Epidermal melanocyte (primary cell): ENCODE measurements at regions not wholly inside any gene's neighbourhood (a gene's known extent, or its start where the extent isn't known, plus 50 kb on each side); places are given as distances from the start of the nearest gene placed in this dataset.
"Not testable (repeated sequence)": the region's sequence is repeated elsewhere in the genome, so short reads cannot be mapped to it uniquely, and the experiment has no call there.

Source experiments
- DNase-seq: peaks from one replicate; pipeline ENCODE4 v3.0.0; 2011; ENCODE audit warnings: low spot score; ENCODE audit not compliant: insufficient read length

DNA sequence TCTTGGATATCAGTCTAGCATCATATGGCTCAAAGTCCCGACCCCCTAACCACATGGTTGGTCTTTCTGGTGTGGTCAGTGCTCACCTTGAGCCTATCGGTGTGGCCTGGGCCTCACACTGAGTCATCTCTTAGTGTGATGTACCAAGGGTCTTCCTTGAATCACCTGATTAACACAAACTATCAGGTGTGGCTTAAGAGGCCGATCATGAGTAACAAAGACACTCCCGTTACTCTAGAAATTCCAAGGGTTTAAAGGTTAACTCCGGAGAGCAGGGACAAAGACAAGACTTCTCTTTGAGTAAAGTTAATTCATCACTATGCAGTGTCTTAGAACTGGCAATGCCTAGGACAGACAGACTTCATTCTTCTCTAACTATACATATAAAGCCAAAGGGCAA is 52.3 kb upstream of the ARMC3 start:
- DNase-seq: no peak

DNA sequence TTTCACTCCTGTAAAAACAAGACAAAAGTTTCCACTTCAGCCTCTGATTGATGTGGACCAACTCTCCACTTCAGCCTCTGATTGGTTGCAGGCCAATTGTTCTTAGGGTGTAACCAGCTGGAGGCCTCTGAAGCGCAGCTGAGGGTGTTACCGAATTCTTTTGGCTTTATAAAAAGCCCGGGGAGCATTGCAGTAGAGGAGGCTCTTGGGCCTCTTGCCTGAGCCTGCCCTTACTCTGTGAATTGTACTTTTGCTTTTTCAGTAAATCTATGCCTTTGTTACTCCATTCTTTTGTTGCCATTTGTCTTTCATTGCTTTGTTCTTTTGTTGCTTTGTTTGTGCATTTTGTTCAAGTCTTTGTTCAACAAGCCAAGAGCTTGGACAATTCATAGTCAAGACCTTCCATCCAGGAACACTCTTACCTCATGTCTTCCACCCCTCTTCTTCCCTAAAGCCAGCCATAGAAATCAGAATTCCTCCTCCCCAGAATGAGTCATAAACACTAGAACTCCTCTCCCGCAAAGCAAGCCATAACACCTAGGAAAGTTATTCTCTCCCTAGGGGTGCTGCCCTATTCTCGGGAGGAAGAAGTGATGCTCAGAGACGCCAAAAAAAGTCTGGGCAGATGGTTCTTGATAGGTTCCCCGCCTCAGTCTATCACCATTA is 53.5 kb upstream of the ARMC3 start:
- DNase-seq: no peak

DNA sequence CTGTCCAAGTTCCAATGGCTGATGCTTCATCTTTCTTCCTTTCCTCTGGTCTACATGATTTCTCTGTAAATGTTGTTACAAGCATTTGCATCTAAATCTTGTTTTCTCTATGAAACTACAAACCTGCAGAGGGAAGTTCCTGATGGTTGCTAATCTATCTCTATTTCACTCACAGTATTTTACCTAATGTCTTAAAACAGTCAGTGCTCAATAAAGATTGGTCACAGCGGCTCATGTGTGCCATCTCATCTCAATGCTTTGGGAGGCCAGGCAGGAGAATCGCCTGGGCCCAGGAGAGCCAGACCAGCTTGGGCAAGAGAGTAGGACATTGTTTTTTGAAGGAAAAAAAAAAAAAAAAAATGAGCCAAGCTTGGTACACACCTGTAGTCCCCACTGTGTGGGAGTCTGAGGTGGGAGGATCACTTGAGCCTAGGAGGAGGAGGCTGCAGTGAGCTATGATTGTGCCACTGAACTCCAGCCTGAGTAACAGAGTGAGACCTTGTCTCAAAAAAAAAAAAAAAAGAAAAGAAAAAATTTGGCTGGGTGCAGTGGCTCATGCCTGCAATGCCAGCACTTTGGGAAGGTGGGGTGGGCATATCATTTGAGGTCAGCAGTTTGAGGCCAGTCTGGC is 71.3 kb upstream of the ARMC3 start:
- no peak for DNase-seq

DNA sequence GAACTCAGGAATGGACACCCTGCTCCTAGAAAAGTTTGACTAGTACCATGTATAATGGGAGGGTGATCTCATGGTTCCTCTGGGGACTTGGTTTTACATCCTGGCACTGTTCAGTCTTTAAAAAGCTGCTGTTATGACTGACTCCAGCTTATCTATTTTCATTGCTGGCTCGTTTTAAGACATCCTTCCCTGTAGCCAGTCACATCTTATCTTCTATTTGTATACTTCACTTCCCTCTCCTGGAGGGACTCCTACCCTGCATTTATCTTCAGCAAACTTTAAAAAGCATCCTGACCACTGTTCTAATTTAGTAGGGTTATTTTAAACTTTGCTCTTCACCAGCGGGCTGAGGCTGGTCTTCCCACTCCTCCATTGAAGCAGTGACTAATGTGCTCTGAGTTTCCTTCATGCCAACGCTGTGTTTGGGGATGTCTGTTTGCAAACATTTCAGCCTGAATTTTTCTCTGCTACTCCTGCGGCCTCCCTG is 72.9 kb upstream of the ARMC3 start:
- no peak for DNase-seq

DNA sequence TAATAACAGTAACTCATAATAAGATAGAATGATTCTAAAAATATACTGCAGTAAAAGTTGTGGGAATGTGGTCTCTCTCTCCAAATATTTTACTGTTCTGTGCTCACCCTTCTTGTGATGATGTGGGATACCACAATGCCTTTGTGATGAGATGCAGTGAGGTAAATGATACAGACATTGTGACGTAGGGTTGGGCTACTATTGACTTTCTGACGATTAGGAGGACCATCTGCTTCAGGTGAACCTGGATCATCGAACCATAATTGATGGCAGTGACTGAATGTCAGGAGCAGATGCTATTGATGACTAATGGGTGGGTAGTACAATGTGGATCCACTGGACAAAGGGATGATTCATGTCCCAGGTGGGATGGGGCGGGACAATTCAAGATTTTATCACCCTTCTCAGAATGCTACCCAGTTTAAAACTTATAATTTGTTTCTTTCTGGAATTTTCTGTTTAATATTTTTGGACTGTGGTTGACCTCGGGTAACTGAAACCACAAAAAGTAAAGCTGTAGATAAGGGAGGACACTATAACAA is 73.9 kb upstream of the ARMC3 start:
- no peak for DNase-seq

DNA sequence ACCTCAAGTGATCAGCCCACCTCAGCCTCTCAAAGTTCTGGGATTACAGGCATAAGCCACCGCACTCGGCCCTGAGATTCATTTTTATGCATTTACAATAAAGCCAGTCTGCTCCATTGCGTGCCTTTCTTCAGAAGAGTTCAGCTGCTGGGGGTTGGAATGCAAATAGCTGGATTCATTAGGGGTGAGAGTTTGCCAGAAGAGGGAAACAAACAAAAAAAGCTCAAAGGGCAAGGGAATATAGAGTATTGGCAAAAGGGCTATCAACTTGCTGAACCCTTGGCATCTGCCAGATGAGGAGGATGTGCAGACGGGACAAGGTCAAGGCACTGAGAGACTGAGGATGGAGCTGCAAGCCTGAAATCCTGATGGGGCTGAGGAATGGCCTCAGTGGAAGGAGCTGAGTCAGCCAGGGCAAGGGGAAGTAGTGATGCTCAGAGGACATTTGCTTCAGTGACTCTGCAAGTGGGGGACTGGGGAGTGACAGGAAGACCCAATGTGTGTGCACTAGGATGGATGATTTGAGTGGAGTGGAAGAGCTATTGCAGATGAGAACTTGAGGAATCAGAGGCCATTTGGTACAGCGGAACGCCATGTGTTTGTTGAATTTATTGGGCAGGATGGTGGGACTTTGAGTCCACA is 75.0 kb upstream of the ARMC3 start:
- DNase-seq: no peak

DNA sequence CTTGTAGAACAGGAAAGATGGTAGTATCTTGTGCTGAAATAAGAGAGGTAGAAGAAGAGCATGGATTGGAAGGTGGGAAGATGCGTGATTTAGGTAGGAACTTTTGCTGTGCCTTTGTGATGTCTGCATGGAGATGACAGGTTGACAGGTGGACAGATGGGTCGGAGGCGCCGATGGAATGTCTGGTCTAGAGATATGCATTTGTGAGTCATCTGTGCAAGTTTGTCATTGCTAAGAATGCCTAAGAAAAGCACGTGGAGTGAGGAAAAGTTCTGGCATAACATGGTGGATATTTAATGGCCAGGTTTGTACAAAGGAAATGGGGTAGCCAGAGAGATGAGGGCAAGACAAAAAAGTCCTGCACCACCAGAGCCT is 76.0 kb upstream of the ARMC3 start:
- DNase-seq: no peak

DNA sequence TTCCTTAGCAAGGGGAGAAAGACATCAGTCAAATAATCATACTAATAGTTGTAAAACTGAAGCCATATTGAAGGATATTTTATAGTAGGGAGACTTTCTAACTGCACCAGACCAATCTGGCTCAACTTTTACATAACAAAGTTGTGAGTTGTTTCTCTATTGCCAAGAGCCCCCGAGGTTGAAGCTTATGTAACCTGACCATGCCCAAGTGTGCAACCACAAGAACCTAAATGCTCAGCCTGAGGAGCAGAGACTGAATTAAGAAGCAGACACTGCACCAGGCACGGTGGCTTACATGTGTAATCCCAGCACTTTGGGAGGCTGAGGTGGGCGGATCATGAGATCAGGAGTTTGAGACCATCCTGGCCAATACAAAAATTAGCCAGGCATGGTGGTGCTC is 77.3 kb upstream of the ARMC3 start:
- DNase-seq: no peak

DNA sequence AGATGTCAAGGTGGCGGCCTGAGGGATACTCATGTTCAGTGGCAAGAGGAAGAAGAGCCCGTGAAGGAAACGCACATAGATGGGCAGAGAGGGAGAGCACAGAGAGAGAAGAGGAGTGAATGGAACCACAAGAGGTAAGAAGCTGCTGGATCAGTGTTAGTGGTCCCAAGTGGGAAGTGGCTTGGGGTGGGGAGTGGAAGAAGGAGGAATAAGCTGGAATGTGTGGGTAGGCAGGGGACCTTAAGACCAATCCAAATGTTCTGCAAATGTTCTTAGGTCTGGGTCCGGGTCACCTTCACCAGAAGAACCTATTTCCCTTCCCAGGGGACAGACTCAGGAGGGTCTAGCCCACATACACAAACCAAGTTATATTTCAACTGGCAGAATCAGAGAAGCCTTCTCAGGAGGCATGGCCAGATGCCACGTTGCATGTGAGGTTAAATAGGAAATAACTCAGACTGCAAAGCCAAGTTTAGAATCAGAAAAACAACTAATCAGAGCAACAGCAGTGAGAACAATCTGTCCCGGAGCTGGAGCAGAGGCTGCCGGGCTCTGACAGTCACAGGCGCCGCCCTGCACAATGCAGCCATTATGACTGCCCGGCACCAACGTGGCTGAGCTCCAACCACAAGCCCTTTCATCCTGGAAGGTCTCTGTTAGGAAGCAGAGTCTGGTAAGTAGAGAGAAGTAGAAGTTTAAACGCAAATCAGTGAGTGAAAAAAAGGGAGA is 78.6 kb upstream of the ARMC3 start:
- DNase-seq: peak; percentile 71

DNA sequence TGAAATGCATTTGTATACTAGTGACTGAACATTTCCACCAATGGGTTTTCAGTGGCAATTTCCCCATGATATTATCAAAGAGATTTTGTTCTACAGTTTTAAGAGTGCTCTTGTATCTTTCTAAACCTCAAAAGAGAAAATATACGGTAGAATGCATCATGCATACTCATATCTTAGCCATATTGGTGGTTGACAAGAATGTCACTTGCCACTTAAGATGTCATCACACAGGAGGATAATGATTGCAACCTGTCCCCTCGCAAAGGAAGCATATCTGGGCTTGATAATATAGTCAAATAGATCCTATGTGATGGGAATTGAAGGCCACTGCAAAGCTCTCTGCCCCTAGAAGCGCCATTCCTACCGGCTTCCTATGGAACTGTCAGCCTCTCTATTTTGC is 79.3 kb upstream of the ARMC3 start:
- DNase-seq: no peak

DNA sequence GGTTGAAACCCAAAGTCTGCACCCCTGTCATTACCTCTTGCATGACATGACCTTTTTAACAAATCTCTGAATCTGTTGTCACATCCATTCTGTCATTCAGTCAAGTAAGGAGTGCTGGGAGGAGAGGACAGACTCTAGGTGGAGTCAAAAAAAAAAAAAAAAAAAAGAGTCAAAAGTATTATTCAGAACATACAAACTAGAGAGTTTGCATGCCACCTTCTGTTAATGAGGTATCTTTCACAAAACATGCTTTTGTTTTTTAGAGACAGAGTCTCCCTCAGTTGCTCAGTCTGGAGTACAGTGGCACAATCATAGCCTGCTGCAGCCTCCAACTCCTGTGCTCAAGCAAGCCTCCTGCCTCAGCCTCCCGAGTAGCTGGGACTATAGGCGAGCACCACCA is 81.6 kb upstream of the ARMC3 start:
- DNase-seq: no peak

DNA sequence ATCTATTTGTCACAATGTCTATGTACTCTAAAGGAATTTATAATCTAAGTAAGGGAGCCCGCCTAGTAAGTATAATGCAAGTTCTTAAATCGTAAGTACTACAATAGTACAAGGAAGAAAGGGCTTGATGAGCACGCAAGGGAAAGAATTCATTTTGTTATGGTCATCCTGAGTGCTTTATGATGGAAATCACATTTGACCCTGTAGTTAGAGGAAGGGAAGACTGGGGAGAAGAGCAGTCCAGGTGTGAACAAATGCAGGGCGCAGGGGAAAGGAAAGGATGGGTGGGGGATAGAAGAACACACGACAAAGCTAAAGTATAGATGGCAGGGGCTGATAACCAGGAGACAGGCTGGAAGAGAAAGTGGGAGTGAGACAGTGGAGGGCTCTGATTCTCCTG is 88.2 kb upstream of the ARMC3 start:
- DNase-seq: no peak

DNA sequence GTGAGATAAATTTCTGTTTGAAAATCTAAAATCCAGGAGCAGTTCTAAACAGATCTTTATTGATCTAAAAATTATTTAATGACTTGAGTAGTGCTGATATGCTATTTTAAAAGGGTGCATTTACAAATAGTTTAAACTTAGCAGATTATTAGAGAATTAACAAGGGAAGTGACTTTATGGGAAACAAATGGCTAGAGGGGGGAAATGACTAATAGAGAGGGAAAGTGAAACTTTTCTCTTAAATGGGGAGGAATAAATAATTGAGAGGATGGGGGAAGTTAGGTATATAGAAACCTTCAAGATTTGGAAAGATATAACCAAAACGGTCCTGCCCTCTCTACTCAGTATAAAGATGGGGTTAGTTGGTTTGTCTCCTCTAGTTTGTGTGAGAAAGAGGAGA is 90.1 kb upstream of the ARMC3 start:
- no peak for DNase-seq

DNA sequence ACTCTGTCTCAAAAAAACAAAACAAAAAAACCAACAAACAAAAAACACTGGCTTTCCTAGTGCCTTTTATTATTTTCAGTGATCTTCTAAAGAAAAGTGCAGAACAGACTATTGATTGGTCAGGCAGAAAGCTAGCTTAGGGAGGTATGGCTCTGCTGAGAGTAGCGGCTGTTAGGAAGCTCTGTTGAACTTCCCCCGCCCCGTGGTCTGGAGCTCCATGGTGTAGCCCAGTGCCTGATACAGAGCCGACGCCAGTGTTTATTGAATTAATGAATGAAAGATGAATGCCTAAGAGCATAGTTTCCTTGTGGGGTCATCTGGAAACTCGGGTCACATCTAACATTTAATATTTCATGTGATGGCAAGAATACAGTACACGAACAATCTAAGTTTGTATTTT is 90.5 kb upstream of the ARMC3 start:
- DNase-seq: no peak

DNA sequence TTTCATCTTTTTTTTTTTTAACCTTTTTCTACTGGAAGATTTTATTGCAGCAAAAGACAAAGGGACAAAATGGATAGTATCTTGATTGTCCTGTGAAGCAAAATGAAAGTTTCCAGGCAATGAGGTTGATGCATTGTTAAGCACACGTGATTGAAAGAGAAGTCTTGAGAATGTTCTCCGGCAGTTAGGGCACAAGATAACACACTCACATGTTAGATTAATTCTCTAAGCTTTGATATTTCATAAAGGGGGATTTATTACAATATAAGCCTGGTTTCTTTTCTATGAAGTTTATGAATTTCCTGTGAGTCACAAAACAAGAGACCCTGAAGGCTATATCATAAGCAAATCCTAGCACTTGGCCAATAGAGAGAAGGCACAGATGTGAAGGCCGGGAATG is 93.4 kb upstream of the ARMC3 start:
- no peak for DNase-seq

DNA sequence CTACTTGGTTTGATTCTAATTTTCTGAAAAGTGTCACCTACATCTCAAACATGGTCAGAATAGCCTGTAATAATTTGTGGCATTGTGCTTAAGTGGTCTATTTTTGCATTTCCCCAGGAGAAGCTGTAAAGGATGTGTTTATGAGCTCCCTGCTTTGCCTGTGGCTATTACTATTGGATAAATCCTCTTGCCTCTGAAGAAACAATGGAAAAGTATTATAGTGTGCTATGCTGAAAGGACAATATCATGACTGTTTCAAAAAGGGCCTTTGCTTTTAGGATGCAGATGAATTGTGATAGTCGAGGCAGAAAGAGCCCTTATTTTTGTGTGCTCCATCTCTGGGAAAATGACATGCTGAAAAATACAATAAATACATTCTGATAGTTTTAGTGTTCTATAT is 94.1 kb upstream of the ARMC3 start:
- DNase-seq: no peak

DNA sequence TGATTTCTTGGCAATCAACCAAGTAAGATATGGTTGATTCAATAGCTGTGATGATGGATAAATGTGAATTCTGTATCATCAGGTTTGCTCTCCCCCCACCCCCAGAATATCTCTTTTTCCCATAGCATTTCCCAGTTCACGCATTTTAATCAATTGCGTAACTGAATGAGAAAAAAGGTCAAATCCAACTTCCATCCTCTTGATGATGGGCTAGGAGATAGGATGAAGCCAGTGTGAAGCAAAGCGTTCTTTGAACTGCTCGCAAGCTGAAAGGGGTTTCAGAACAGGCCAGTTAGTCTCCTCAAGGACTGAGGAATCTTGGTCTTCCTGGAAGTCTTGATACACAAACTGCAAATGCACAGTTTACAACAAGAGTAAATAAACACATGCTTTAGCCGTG is 94.5 kb upstream of the ARMC3 start:
- DNase-seq: no peak

DNA sequence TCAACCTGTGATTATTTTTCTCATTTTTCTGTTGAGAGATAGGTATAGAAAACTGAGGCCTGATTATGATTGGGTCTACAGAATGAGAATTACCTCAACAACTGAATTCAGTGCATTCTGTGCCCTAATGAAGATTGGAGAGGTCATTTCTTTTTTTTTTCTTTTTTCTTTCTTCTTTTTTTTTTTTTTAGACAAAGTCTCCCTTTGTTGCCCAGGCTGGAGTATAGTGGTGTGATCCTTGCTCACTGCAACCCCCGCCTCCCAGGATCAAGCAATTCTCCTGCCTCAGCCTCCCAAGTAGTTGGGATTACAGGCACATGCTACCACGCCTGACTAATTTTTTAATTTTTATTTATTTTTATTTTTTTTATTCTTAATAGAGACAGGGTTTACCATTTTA is 95.0 kb upstream of the ARMC3 start:
- no peak for DNase-seq

DNA sequence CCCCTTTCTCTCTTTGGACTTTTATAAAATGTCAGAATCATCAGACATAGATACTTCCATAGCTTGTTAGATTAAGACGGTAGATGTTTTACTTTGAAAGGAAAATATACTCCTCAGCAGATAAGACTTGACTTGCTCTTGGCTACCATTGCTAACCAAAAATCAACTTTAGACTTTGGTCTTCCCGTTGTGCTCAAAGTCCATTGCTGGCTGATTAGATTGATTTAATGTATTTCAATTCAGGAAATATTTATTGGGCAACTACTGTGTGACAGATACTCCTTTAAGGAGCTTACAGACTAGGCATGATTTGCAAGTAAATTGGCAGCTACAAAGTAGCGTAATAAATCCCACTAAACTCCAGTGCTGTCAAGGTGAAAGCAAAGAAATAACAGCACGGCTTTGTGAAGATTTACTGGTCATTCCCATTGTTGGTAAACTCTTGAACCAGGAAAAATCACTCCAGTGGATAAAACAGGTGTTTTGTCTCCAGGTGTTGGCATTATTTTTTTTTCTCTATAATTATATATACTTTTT is 95.7 kb upstream of the ARMC3 start:
- DNase-seq: no peak

DNA sequence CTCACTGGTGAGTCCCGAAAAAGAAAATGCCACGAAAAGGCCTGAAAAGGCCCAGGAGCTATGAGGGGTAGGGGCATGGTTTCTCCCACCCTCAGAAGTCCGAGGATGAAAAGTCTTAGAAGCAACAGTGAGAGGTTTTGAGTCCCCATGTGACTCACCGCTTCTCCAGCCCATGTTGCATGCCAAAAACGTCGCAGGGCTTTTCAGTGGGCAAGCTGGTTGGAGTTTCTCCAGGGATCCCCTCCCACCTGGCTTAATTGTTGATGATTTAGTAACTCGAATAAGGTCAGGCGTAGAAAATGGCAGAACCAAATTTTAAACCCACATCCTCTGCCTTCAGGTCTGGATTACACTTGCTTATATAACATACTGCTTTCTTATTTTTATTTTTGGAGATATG is 96.3 kb upstream of the ARMC3 start:
- DNase-seq: no peak

DNA sequence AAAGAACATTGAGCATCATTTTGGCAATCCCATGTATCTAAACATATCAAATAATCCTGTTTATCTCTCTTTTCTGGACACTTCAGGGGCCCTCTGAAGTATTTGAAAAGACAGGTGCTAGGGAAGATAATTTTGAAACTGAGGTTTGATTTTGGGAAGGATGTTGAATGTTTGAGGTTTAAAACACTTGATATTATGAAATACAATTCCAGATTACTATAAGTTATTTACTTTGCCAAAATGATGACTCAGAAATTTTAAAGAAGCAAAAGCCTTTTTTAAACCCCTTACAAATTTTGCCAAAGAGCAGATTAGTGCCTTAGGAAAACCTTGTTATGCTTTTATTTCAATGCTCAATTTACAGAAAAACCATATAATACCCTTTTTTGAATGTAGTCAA is 99.1 kb upstream of the ARMC3 start:
- DNase-seq: not testable (repeated sequence)

DNA sequence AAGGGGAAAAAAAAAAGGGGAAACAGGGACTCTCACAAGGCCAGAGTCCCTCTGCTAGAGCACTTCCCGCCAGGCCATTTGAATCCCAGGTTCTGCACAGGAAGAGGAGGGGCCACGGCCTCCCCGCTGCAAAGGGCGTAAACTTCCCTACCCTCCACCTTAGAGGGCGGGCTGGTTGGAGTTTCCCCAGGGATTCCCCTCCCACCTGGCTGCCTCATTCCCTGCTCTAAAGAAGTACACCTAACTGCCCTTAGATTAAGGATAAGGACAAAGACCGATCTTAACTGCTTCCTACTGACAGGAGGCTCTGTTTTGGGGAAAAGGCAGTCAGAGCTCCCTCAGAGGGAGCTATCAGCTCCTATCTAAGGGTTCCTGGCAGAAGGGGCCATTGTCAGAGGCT is 102.0 kb upstream of the ARMC3 start:
- DNase-seq: no peak
